OCI-LY1 (cell line): ENCODE measurements at regions not wholly inside any gene's neighbourhood (a gene's known extent, or its start where the extent isn't known, plus 50 kb on each side); places are given as distances from the start of the nearest gene placed in this dataset.

ENCODE experiments used
- H2AFZ ChIP-seq: fragments of 200-600 bp; sonication (generic), shearing (Covaris generic); 2 replicates; pipeline ENCODE4 v1.6.0; 2014; ENCODE audit warnings: antibody characterized with exemption, mild to moderate bottlenecking, low read length
- H3F3A ChIP-seq: fragments of 200-600 bp; sonication (generic), shearing (Covaris generic); 2 replicates; pipeline ENCODE4 v1.6.0; 2014; ENCODE audit warnings: mild to moderate bottlenecking, antibody characterized with exemption, low read length, moderate library complexity; ENCODE audit not compliant: insufficient read depth
- H3K27ac ChIP-seq: fragments of 200-600 bp; sonication (generic); 2 replicates; pipeline ENCODE4 v1.5.1; 2014; ENCODE audit warnings: low read length, mixed run types, mild to moderate bottlenecking, low read depth; ENCODE audit not compliant: poor library complexity, severe bottlenecking
- H3K27me3 ChIP-seq: fragments of 200-600 bp; sonication (generic); 2 replicates; pipeline ENCODE4 v1.6.0; 2014; ENCODE audit warnings: antibody characterized with exemption, mild to moderate bottlenecking, low read length, moderate library complexity; ENCODE audit not compliant: insufficient read depth
- H3K36me3 ChIP-seq: fragments of 200-600 bp; sonication (generic); 2 replicates; pipeline ENCODE4 v1.6.1; 2014; ENCODE audit warnings: mild to moderate bottlenecking, antibody characterized with exemption, low read length, moderate library complexity, mixed read lengths; ENCODE audit not compliant: insufficient read depth
- H3K4me1 ChIP-seq: fragments of 200-600 bp; sonication (generic); 2 replicates; pipeline ENCODE4 v1.5.1; 2014; ENCODE audit warnings: mild to moderate bottlenecking, low read length, moderate library complexity; ENCODE audit not compliant: insufficient read depth, severe bottlenecking
- H3K4me2 ChIP-seq: fragments of 200-600 bp; sonication (generic), shearing (Covaris generic); 2 replicates; pipeline ENCODE4 v1.6.1; 2014; ENCODE audit warnings: low read length
- H3K4me3 ChIP-seq: fragments of 200-600 bp; sonication (generic); 2 replicates; pipeline ENCODE4 v1.5.1; 2014; ENCODE audit warnings: low read length, low read depth, mild to moderate bottlenecking, mixed read lengths; ENCODE audit not compliant: poor library complexity, severe bottlenecking
- H3K79me2 ChIP-seq: fragments of 200-600 bp; shearing (Covaris generic); 2 replicates; pipeline ENCODE4 v1.6.1; 2016; ENCODE audit warnings: mixed run types, low read length, mixed read lengths; ENCODE audit not compliant: insufficient read depth
- H3K9ac ChIP-seq: fragments of 200-600 bp; sonication (generic), shearing (Covaris generic); 2 replicates; pipeline ENCODE4 v1.6.1; 2014; ENCODE audit warnings: mild to moderate bottlenecking, low read length, mixed read lengths
- H3K9me2 ChIP-seq: fragments of 200-600 bp; sonication (generic), shearing (Covaris generic); 2 replicates; pipeline ENCODE4 v1.6.1; 2014; ENCODE audit warnings: low read depth, mild to moderate bottlenecking, low read length, mixed read lengths
- H3K9me3 ChIP-seq: fragments of 200-600 bp; shearing (Covaris generic); 2 replicates; pipeline ENCODE4 v1.6.1; 2014; ENCODE audit warnings: low read length, mixed read lengths
- H4K20me1 ChIP-seq: fragments of 200-600 bp; sonication (generic), shearing (Covaris generic); 2 replicates; pipeline ENCODE4 v1.6.0; 2016; ENCODE audit warnings: mild to moderate bottlenecking, low read length; ENCODE audit not compliant: insufficient read depth
- CTCF ChIP-seq: fragments of 200-600 bp; sonication (generic), shearing (Covaris generic); IDR thresholded peaks from 2 replicates; pipeline ENCODE4 v1.5.1; 2017; ENCODE audit warnings: mild to moderate bottlenecking, antibody characterized with exemption, low read length, moderate library complexity, mixed read lengths
- EZH2 ChIP-seq: fragments of 200-600 bp; sonication (generic), shearing (Covaris generic); IDR thresholded peaks from 2 replicates; pipeline ENCODE4 v1.8.0; 2017; ENCODE audit warnings: borderline replicate concordance, mixed run types, mild to moderate bottlenecking, antibody characterized with exemption, low read length, moderate library complexity, mixed read lengths

DNA sequence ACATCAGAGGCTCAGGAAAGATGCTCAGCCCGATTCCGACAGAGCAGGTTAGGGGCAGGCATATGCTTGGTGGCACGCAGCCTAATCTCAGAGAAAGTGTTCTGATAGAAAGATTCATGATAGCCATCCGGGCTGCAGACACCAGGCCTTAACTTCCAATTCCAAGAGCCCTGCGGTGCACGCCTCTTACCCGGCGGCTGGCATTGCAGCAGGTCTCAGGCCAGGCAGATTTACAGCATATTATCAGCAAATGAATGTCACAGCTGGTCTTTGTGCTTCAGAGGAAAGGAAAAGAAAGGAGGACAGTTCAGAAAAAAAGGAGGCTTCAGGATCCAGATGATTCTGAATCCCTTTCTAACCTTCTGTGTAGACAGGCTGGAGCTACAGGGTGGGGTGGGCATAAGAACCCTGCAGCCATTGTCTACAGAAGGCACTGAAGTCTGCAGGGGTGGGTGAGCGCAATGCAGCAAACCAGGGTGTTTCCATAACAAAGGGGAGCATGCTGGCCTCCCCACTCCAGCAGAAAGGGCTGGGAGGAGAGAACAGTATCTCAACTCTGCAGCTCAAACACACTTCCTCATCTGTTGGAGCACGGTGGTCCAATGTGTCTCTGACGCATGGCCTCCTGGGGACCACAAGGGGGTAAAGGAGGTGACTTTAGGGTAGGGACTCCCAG lies 277.4 kb upstream of the XYLT1 start:
- no peaks in the 10 kb centered on the region for H3F3A ChIP-seq
- H3K27me3 ChIP-seq = no peaks in the 10 kb centered on the region
- H3K36me3 ChIP-seq = no peaks in the 10 kb centered on the region
- no peak overlapping the region for H3K9ac ChIP-seq
- no peaks in the 10 kb centered on the region for H4K20me1 ChIP-seq
- no peak overlapping the region for H3K4me2 ChIP-seq
- H2AFZ ChIP-seq = no peak overlapping the region
- H3K79me2 ChIP-seq = no peaks in the 10 kb centered on the region
- H3K9me2 ChIP-seq = no peaks in the 10 kb centered on the region
- H3K4me3 ChIP-seq = no peak overlapping the region
- no peak overlapping the region for H3K27ac ChIP-seq
- TF ChIP-seq CTCF (no peak), EZH2 (no peak)
- H3K9me3 ChIP-seq = no peaks in the 10 kb centered on the region
- no peaks in the 10 kb centered on the region for H3K4me1 ChIP-seq

- Histone ChIP-seq H3K4me1 (no peaks in the 10 kb centered on the region), H3K4me3 (no peak overlapping the region), H3K9me2 (no peaks in the 10 kb centered on the region), H3K4me2 (no peak overlapping the region), H4K20me1 (no peaks in the 10 kb centered on the region), H3K36me3 (no peaks in the 10 kb centered on the region), H2AFZ (no peak overlapping the region), H3F3A (no peaks in the 10 kb centered on the region), H3K79me2 (no peaks in the 10 kb centered on the region), H3K27ac (no peak overlapping the region), H3K27me3 (no peaks in the 10 kb centered on the region), H3K9ac (no peak overlapping the region), H3K9me3 (no peaks in the 10 kb centered on the region)
- no peak for TF ChIP-seq EZH2
- no peak for TF ChIP-seq CTCF
Measured at GRCh38 chr16:17747081-17747756, 276.5 kb upstream of the XYLT1 start.

DNA sequence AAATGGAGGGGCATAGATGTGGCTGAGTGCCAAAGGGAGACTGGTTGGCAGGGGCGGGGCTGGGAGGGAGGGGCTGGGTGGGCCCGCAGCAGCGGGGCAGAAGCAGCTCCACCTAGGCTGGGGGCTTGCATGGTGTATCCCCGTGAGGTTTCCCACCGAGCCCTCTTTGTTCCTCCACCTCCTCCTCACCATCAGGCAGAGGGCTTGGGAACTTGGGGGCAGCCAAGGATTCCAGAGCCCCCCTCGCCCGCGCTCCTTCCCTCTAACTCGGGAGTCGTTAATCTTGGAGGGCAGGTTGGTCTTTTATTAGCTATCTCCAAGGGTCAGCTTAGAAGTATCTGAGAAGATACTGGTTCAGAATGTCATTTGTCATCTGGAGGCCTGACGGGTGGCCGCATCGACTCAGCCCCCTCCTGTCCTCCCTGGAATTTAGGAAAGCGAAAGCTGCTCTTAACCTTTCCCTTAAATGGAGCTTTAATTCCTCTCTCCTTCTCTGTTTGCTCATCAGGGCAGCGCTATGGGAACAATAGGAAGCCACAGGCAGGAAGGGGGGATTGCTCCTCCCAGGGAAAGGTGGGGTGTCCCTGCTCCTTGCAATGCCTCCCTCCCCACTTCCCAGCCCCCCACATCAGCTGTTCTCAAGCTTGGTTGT lies 274.3 kb upstream of the XYLT1 start:
- no peak overlapping the region for H3K4me3 ChIP-seq
- no peak for TF ChIP-seq CTCF
- no peak overlapping the region for H2AFZ ChIP-seq
- no peaks in the 10 kb centered on the region for H3K27me3 ChIP-seq
- no peak overlapping the region for H3K9ac ChIP-seq
- H3F3A ChIP-seq = no peaks in the 10 kb centered on the region
- no peak overlapping the region for H3K27ac ChIP-seq
- no peaks in the 10 kb centered on the region for H3K4me1 ChIP-seq
- H3K36me3 ChIP-seq = no peaks in the 10 kb centered on the region
- no peaks in the 10 kb centered on the region for H3K79me2 ChIP-seq
- no peaks in the 10 kb centered on the region for H3K9me3 ChIP-seq
- H3K9me2 ChIP-seq = no peaks in the 10 kb centered on the region
- no peaks in the 10 kb centered on the region for H4K20me1 ChIP-seq
- H3K4me2 ChIP-seq = no peak overlapping the region
